ENCODE measurements at regions not wholly inside any gene's neighbourhood (a gene's known extent, or its start where the extent isn't known, plus 50 kb on each side); places are given as distances from the start of the nearest gene placed in this dataset.
"Not testable (repeated sequence)": the region's sequence is repeated elsewhere in the genome, so short reads cannot be mapped to it uniquely, and the experiment has no call there.

DNA sequence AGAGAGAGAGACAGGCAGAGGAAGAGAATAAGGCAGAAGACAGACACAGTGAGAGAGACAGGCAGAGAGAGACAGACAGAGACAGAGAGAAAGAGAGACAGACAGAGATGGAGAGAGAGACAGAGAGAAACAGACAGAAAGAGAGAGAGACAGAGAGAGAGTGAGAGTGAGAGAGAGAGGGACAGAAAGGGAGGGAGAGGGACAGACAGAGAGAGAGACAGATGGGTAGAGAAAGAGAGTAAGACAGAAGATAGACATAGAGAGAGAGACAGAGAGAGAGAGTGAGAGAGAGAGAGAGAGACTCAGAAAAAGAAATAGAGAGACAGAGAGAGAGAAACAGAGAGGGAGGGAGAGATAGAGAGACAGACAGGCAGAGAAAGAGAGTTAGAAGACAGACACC, 1948.5 kb upstream of the DEFB115 start:
- intact Hi-C loops (cut with micrococcal nuclease), result loop anchor here (5.0 to 10.0 kb wide), 3 partner anchors 94 to 973 kb away; no protein-coding TSS in a partner anchor
- DNase-seq (ENCODE audit: low spot score); H3K27ac Mint-ChIP-seq; H3K4me3 Mint-ChIP-seq (ENCODE audit: low read depth); H3K27me3 Mint-ChIP-seq (ENCODE audit: low read depth); H3K36me3 Mint-ChIP-seq (ENCODE audit: low read depth): not testable (repeated sequence)
- Mint-ChIP-seq H3K9me3 (peaks cover 62% of the 10 kb centered on the region), H3K4me1 (ENCODE audit: low read depth) (peaks cover 31% of the 10 kb centered on the region)

DNA sequence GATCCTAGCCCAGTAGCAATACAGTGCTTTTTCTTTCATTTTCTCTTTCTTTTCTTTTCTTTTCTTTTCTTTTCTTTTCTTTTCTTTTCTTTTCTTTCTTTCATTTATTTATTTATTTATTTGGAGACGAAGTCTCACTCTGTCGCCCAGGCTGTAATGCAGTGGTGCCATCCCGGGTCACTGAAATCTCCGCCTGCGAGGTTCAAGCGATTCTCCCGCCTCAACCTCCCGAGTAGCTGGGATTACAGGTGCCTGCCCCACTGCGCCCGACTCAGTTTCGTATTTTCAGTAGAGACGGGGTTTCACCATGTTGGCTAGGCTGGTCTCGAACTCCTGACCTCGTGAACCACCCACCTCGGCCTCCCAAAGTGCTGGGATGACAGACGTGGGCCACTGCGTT, 1948.0 kb upstream of the DEFB115 start:
- DNase-seq (ENCODE audit: low spot score); H3K27me3 Mint-ChIP-seq (ENCODE audit: low read depth); H3K4me3 Mint-ChIP-seq (ENCODE audit: low read depth); H3K27ac Mint-ChIP-seq; H3K36me3 Mint-ChIP-seq (ENCODE audit: low read depth): not testable (repeated sequence)
- Mint-ChIP-seq H3K4me1 (ENCODE audit: low read depth) (peaks cover 31% of the 10 kb centered on the region), H3K9me3 (peaks cover 65% of the 10 kb centered on the region)
- intact Hi-C loops (cut with micrococcal nuclease), result loop anchor here (5.0 to 10.0 kb wide), 3 partner anchors 95 to 973 kb away; no protein-coding TSS in a partner anchor

- H3K9me3 Mint-ChIP-seq, result peaks cover 51% of the 10 kb centered on the region
- H3K27ac Mint-ChIP-seq; H3K36me3 Mint-ChIP-seq (ENCODE audit: low read depth); intact Hi-C loops (cut with micrococcal nuclease); H3K4me3 Mint-ChIP-seq (ENCODE audit: low read depth); DNase-seq (ENCODE audit: low spot score); H3K27me3 Mint-ChIP-seq (ENCODE audit: low read depth): not testable (repeated sequence)
- H3K4me1 Mint-ChIP-seq (ENCODE audit: low read depth), result peaks cover 17% of the 10 kb centered on the region
These were observed 1946.4 kb upstream of the DEFB115 start for GRCh38 chr20:29311046-29311445.

DNA sequence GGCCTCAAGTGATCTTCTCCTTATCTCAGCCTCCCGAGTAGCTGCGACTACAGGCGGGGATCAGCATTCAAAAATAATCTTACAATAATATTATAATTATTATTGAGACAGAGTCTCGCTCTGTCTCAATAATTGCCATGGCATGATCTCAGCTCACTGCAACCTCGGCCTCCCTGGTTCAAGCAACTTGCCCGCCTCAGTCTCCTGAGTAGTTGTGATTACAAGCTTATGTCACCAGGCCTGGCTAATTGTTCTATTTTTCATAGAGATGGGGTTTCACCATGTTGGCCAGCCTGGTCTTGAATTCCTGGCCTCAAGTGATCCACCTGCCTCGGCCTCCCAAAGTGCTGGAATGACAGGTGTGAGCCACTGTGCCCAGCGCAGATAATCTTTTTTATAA, 1944.8 kb upstream of the DEFB115 start:
- Mint-ChIP-seq H3K4me1 (ENCODE audit: low read depth) (peaks cover 12% of the 10 kb centered on the region), H3K9me3 (peaks cover 47% of the 10 kb centered on the region)
- DNase-seq (ENCODE audit: low spot score); H3K27me3 Mint-ChIP-seq (ENCODE audit: low read depth); intact Hi-C loops (cut with micrococcal nuclease); H3K4me3 Mint-ChIP-seq (ENCODE audit: low read depth); H3K36me3 Mint-ChIP-seq (ENCODE audit: low read depth); H3K27ac Mint-ChIP-seq: not testable (repeated sequence)

- H3K4me1 Mint-ChIP-seq (ENCODE audit: low read depth), result peaks cover 8% of the 10 kb centered on the region
- H3K27me3 Mint-ChIP-seq (ENCODE audit: low read depth), result no peaks in the 10 kb centered on the region
- no peak overlapping the region for H3K27ac Mint-ChIP-seq
- peaks cover 48% of the 10 kb centered on the region for H3K9me3 Mint-ChIP-seq
- H3K4me3 Mint-ChIP-seq (ENCODE audit: low read depth), result no peak overlapping the region
- intact Hi-C loops (cut with micrococcal nuclease), result no loop called here
- no peaks in the 10 kb centered on the region for H3K36me3 Mint-ChIP-seq (ENCODE audit: low read depth)
- no peak for DNase-seq (ENCODE audit: low spot score)
These were observed 1944.0 kb upstream of the DEFB115 start for GRCh38 chr20:29313481-29313880.

- intact Hi-C loops (cut with micrococcal nuclease), result no loop called here
- Mint-ChIP-seq H3K4me1 (ENCODE audit: low read depth) (peaks cover 1% of the 10 kb centered on the region), H3K36me3 (ENCODE audit: low read depth) (no peaks in the 10 kb centered on the region), H3K9me3 (peaks cover 41% of the 10 kb centered on the region), H3K27me3 (ENCODE audit: low read depth) (no peaks in the 10 kb centered on the region), H3K4me3 (ENCODE audit: low read depth) (no peak overlapping the region), H3K27ac (no peak overlapping the region)
- DNase-seq (ENCODE audit: low spot score), result no peak
These were observed 1943.2 kb upstream of the DEFB115 start for GRCh38 chr20:29314294-29314693.

DNA sequence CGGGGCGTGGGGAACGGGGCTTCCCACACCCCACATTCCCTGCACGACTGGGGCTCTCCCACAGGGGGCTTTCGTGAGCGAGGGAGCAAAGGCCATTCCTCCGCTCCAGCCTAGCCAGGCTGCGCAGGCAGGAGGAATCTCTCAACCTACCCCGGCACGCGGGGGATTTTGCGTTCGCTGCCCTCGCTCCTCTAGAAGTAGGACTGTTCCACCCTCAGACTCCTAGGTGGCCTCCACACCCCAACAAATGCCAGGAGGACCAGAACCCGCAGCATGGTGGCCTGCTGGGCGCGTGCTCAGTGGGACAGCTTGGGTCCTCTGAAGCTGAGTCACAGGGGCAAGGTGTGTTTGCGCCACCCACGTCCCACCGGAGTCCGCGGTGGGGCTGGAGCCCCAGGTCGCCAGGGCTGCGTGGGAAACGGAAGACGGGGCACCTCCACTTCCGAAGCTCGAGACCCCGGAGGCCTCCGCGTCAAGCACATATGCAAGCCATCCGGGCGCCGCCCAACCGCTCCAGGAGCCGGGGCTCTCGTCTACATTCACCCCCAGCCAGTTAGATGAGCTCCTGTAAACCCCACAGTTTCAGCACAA, 1938.5 kb upstream of the DEFB115 start:
- H3K9me3 Mint-ChIP-seq, result peaks cover 21% of the 10 kb centered on the region
- no peaks in the 10 kb centered on the region for H3K4me1 Mint-ChIP-seq (ENCODE audit: low read depth)
- intact Hi-C loops (cut with micrococcal nuclease), result no loop called here

DNA sequence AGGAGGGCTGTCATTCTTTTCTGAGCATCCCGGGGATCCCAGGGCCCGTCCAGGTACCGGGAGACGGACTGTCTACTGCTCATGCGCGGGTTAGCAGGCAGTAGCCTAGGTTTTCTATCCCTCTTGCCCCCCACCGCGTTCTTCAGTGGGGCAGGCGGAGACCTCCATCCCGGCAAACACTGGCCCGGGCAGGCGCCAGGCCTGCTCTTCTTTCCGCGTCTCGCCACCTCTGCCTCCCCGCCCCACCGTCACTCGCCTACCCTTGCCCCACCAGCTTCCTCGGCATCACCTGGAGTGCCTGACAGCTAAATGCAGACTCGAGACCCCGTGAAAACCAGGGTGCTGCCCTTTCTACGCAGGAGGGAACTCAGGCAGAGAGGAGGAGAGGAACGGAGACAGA, 1937.7 kb upstream of the DEFB115 start:
- peaks cover 10% of the 10 kb centered on the region for H3K27me3 Mint-ChIP-seq (ENCODE audit: low read depth)
- intact Hi-C loops (cut with micrococcal nuclease), result no loop called here
- H3K4me1 Mint-ChIP-seq (ENCODE audit: low read depth), result no peaks in the 10 kb centered on the region
- no peak for DNase-seq (ENCODE audit: low spot score)
- peaks cover 3% of the 10 kb centered on the region for H3K36me3 Mint-ChIP-seq (ENCODE audit: low read depth)
- no peak overlapping the region for H3K4me3 Mint-ChIP-seq (ENCODE audit: low read depth)
- no peak overlapping the region for H3K27ac Mint-ChIP-seq
- peaks cover 14% of the 10 kb centered on the region for H3K9me3 Mint-ChIP-seq

More for the DNA sequence above, 1938.5 kb upstream of the DEFB115 start:
- Mint-ChIP-seq H3K36me3 (ENCODE audit: low read depth) (peaks cover 3% of the 10 kb centered on the region), H3K27me3 (ENCODE audit: low read depth) (peaks cover 7% of the 10 kb centered on the region), H3K27ac (no peak overlapping the region), H3K4me3 (ENCODE audit: low read depth) (no peak overlapping the region)
- DNase-seq (ENCODE audit: low spot score), result no peak

- H3K4me3 Mint-ChIP-seq (ENCODE audit: low read depth); intact Hi-C loops (cut with micrococcal nuclease); DNase-seq (ENCODE audit: low spot score); H3K4me1 Mint-ChIP-seq (ENCODE audit: low read depth); H3K36me3 Mint-ChIP-seq (ENCODE audit: low read depth); H3K27ac Mint-ChIP-seq: not testable (repeated sequence)
- H3K27me3 Mint-ChIP-seq (ENCODE audit: low read depth), result peaks cover 11% of the 10 kb centered on the region
- peaks cover 14% of the 10 kb centered on the region for H3K9me3 Mint-ChIP-seq
These were observed 1937.1 kb upstream of the DEFB115 start for GRCh38 chr20:29320216-29320949.

- H3K4me3 Mint-ChIP-seq (ENCODE audit: low read depth); H3K36me3 Mint-ChIP-seq (ENCODE audit: low read depth); intact Hi-C loops (cut with micrococcal nuclease); H3K27ac Mint-ChIP-seq; H3K4me1 Mint-ChIP-seq (ENCODE audit: low read depth); DNase-seq (ENCODE audit: low spot score): not testable (repeated sequence)
- Mint-ChIP-seq H3K9me3 (peaks cover 21% of the 10 kb centered on the region), H3K27me3 (ENCODE audit: low read depth) (peaks cover 15% of the 10 kb centered on the region)
These were observed 1933.6 kb upstream of the DEFB115 start for GRCh38 chr20:29323631-29324515.

DNA sequence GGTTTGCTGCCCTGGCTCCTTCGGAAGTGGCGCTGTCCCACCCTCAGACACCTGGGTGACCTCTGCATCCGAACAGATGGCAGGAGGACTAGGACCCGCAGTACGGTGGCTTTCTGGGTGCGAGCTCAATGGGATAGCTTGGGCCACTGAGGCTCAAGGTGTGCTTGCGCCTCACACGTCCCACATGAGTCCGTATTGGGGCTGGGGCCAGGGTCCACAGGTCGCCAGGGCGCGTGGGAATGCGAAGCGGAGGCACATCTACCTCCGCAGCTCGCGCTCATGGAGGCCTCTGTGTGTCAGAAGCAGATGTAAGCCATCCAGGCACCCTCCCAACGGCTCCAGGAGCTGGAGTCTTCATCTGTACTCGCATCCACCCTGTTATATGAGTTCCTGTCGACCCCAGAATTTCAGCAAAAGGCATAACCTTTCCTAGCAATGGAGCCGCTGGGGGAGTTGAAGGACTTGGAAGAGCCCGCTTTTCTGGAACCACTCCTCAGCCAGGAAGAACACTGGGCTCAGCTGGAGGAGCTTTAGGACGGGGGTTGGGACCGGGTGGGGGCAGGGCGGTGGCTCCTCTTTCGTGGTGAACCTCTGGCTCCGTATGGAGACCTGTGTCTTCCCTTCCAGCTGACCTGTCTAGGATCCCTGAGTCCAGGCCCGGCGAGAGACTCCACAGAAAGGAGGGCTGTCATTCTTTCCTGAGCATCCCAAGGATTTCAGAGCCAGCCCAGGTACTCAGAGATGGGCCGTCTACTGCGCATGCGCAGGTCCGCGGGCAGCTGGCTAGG, 1932.8 kb upstream of the DEFB115 start:
- Mint-ChIP-seq H3K27me3 (ENCODE audit: low read depth) (peaks cover 15% of the 10 kb centered on the region), H3K9me3 (peaks cover 24% of the 10 kb centered on the region)
- not testable (repeated sequence) for H3K4me1 Mint-ChIP-seq (ENCODE audit: low read depth); DNase-seq (ENCODE audit: low spot score); H3K4me3 Mint-ChIP-seq (ENCODE audit: low read depth); H3K36me3 Mint-ChIP-seq (ENCODE audit: low read depth); H3K27ac Mint-ChIP-seq
- intact Hi-C loops (cut with micrococcal nuclease), result loop anchor here (5.0 kb wide), 1 partner anchor 1033 kb away; no protein-coding TSS in a partner anchor

- Mint-ChIP-seq H3K9me3 (peaks cover 28% of the 10 kb centered on the region), H3K36me3 (ENCODE audit: low read depth) (peaks cover 6% of the 10 kb centered on the region), H3K4me1 (ENCODE audit: low read depth) (peaks cover 3% of the 10 kb centered on the region), H3K27me3 (ENCODE audit: low read depth) (peaks cover 13% of the 10 kb centered on the region), H3K4me3 (ENCODE audit: low read depth) (no peak overlapping the region), H3K27ac (no peak overlapping the region)
- no peak for DNase-seq (ENCODE audit: low spot score)
- intact Hi-C loops (cut with micrococcal nuclease), result loop anchor here (5.0 kb wide), 1 partner anchor 1032 kb away; no protein-coding TSS in a partner anchor
These were observed 1932.2 kb upstream of the DEFB115 start for GRCh38 chr20:29325304-29325640.
